ENCODE measurements at regions not wholly inside any gene's neighbourhood (a gene's known extent, or its start where the extent isn't known, plus 50 kb on each side); places are given as distances from the start of the nearest gene placed in this dataset.

DNA sequence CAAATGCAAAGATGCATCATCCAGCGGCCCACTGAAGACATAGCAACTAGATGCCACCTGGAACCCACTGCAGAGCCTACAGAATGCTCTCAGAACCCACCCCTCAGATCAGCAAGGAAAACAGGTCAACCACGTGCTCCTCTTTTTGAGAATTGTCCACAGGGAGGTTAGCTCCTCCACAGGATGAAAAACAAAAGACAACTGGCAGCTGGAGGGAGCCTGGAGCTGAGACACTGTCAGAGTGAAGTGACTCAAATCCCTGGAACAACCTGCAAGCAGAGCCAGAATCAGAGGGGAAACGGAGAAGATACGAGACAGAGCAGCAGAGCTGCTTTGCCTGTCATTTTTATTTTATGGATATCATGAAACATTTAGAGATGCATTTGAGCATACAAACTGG, 277.6 kb downstream of the GASK1B start:
- TF ChIP-seq, protein P1, sequence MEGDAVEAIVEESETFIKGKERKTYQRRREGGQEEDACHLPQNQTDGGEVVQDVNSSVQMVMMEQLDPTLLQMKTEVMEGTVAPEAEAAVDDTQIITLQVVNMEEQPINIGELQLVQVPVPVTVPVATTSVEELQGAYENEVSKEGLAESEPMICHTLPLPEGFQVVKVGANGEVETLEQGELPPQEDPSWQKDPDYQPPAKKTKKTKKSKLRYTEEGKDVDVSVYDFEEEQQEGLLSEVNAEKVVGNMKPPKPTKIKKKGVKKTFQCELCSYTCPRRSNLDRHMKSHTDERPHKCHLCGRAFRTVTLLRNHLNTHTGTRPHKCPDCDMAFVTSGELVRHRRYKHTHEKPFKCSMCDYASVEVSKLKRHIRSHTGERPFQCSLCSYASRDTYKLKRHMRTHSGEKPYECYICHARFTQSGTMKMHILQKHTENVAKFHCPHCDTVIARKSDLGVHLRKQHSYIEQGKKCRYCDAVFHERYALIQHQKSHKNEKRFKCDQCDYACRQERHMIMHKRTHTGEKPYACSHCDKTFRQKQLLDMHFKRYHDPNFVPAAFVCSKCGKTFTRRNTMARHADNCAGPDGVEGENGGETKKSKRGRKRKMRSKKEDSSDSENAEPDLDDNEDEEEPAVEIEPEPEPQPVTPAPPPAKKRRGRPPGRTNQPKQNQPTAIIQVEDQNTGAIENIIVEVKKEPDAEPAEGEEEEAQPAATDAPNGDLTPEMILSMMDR (IDR thresholded peaks at IDR 0.05; ENCODE audit: insufficient read depth, low read length): no peak
- TF ChIP-seq POLR2AphosphoS5 (IDR thresholded peaks at IDR 0.05; ENCODE audit: low read depth): no peak
- TF ChIP-seq, protein P2, sequence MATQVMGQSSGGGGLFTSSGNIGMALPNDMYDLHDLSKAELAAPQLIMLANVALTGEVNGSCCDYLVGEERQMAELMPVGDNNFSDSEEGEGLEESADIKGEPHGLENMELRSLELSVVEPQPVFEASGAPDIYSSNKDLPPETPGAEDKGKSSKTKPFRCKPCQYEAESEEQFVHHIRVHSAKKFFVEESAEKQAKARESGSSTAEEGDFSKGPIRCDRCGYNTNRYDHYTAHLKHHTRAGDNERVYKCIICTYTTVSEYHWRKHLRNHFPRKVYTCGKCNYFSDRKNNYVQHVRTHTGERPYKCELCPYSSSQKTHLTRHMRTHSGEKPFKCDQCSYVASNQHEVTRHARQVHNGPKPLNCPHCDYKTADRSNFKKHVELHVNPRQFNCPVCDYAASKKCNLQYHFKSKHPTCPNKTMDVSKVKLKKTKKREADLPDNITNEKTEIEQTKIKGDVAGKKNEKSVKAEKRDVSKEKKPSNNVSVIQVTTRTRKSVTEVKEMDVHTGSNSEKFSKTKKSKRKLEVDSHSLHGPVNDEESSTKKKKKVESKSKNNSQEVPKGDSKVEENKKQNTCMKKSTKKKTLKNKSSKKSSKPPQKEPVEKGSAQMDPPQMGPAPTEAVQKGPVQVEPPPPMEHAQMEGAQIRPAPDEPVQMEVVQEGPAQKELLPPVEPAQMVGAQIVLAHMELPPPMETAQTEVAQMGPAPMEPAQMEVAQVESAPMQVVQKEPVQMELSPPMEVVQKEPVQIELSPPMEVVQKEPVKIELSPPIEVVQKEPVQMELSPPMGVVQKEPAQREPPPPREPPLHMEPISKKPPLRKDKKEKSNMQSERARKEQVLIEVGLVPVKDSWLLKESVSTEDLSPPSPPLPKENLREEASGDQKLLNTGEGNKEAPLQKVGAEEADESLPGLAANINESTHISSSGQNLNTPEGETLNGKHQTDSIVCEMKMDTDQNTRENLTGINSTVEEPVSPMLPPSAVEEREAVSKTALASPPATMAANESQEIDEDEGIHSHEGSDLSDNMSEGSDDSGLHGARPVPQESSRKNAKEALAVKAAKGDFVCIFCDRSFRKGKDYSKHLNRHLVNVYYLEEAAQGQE (IDR thresholded peaks at IDR 0.05; ENCODE audit: insufficient replicate concordance, low read depth): no peak
- no peak for TF ChIP-seq GABPA (IDR thresholded peaks at IDR 0.05; ENCODE audit: low read depth)
- no peak for TF ChIP-seq SPI1 (IDR thresholded peaks at IDR 0.05; ENCODE audit: borderline replicate concordance, low read depth)

Data from HL-60 (cell line).